COR-L47 (cell line): ENCODE measurements at regions not wholly inside any gene's neighbourhood (a gene's known extent, or its start where the extent isn't known, plus 50 kb on each side); places are given as distances from the start of the nearest gene placed in this dataset.

Experiments
- DNase-seq: peaks from one replicate; lab custom pipeline; 2025; lab: John Stamatoyannopoulos, UW

DNA sequence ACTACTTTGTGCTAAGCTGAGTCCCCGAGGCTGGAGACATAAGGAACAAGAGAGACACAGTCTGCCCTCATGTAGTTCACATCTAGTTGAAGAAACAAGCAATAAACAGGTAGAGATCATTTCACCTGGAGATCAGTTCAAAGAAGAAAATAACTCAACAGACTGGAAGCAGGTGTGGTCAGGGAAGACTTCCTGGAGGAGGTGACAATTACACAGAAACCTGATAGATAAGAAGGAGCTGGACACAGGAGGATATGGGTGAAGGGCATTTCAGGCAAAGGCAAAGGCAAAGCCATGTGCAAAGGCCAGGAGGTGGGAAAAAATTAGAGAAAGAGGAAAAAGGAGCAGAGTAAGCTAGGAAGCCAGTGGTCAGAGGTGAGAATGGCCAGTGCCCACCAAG, 115.6 kb downstream of the MN1 start:
- DNase-seq: no peak

DNA sequence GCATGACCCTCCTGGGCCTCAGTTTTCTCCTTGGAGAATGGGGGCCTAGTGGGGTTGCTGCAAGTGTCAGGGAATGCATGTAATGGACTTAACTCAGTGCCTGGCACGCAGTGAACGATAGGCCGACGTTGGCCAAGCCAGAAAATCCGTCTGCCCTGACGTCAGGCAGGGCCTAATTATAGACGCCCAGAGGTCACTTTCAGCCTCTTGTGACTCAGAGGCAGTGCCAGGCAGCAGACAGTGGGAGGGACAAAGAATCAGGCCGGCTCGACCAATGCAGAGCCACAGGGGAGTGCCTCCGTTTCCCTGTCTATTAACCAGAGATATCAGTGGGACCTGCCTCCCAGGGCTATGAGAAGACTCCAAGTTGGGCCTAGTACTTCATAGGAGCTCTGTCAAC, 115.0 kb downstream of the MN1 start:
- DNase-seq: no peak

DNA sequence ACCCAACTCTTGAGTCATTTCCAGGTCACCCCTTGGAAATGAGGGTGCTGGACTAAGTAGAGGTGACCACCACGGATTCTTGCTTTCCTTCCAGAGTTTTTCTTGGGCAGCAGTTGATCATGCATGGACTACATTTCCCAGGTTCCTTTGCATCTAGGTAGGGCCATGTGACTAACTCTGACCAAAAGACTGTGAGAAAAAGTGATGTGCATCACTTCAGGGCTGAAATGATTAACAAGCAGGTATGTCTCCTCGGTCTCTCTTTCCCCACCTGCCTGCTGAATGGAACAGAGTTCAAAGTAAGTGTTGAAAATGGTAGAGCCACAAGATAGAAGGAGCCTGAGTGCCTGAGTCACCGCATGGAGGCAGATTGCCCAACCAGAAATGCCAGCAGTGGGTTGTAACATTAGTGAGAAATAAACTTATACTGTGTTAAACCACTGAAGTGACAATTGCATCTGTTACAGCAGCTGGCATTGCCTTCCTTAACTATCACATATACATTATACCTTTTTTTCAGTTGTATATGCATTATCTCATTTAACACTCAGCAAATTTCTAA, 113.5 kb downstream of the MN1 start:
- no peak for DNase-seq

DNA sequence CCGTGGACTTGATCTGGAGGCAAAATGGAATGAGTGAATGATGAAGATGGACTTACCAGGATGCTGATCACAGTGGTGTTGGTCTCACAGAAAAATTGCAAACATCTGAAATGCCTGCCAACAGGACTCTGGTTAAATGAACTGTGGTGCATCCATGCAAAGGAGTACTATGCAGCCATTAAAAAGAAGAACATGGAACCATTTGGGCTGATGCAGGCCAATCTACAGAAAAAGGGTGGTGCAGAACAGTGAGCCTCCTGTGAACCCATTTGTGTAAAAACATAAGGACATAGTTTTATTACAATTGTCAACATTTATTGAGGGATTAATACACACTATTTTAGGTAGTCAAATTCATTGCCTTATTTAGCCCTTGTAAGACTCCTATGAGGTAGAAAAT, 111.9 kb downstream of the MN1 start:
- DNase-seq: no peak

DNA sequence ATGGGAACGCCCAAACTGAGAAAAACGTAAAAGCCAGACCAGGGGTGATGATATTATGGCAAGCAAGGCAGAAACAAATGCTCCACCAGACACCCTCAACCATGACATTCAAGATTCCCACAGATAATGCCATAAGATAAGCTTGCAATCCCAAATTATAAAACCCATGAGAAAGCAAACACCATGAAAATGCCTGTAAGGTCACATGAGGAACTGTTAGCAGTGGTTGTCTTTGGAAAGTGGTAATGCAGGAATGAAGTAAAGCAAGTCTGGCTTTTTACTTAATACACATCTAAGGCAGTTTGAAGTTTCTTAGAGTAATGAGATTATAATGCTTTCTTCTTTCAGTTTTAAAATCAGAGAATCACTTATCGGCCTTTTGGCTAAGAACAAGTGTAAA, 111.0 kb downstream of the MN1 start:
- DNase-seq: no peak

DNA sequence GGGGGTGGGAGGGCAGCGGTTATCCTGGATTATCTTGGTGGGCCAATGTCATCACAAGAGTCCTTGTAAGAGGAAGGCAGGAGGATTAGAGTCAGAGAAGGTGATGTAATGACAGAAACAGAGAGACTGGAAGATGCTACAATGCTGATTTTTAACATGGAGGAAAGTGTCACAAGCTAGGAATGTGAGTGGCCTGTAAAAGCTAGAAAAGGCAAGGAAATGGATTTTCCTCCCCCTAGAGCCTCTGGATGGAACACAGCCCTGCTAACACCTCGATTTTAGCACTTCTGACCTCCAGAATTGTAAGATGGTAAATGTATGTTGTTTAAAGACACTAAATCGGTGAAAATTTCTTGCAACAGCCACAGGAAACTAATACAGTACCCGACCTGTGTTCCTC, 109.3 kb downstream of the MN1 start:
- DNase-seq: no peak

DNA sequence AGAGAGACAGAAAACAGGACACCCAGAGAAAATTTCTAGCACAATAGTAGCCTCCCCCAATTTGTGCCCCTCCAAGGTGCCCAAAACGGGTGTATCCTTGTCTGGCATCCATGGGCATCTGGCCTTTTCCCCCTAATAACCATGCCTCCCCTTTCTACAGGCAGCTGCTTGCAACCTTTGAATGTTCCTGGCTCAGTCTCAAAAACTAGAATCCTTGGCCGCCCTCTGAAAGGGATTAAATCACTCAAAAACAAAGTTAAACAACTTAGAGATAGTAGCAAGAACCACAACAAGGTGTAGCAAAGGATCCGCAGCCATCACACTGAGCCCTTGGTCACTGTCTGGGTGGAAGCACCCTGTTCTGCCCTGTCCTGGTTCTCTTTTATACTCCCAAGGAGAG, 105.6 kb downstream of the MN1 start:
- DNase-seq: no peak

DNA sequence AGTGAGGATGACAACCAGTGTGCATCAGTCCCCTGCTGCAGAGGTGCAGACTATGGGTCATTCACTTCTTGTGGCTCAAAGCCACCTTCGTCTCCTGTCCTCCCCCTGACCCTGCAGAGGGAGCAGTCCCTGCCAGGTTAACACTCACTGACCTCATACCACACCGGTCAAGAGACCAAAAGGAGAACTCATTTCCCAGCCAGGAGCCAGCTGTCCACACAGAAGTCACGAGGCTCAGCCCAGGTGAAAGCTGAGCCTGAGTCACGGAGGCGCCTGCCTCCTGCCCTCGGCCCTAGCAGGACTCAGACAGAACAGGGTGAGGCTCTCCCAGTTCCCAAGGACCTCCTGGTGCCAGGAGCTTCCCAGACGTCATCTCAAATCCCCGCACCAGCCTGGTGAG, 103.7 kb downstream of the MN1 start:
- DNase-seq: no peak
